Peyer's patch (tissue), 4 donors: ENCODE measurements at regions not wholly inside any gene's neighbourhood (a gene's known extent, or its start where the extent isn't known, plus 50 kb on each side); places are given as distances from the start of the nearest gene placed in this dataset.

Source experiments
- DNase-seq, 3 donors: peaks; one replicate each; pipeline ENCODE4 v3.0.0-alpha.2; 2017 to 2019
- H3K27ac ChIP-seq, 4 donors: fragments of 200-600 bp; sonication (generic); one replicate each; pipeline ENCODE4 v1.5.1; 2016 to 2019
- H3K27me3 ChIP-seq, 2 donors: fragments of 200-600 bp; sonication (generic); one replicate each; pipeline ENCODE4 v1.5.1; 2019
- H3K36me3 ChIP-seq, 3 donors: fragments of 200-600 bp; sonication (generic); one replicate each; pipeline ENCODE4 v1.5.1; 2016 to 2019
- H3K4me1 ChIP-seq, 4 donors: fragments of 200-600 bp; sonication (generic); one replicate each; pipeline ENCODE4 v1.5.1; 2016 to 2019
- H3K4me3 ChIP-seq, 4 donors: fragments of 200-600 bp; sonication (generic); 1 replicate in 3 of 4; 2 replicates in 1 of 4; pipeline ENCODE4 v1.5.1; 2016 to 2019; ENCODE audit warnings: mild to moderate bottlenecking in 1 of 4
- H3K9me3 ChIP-seq, 4 donors: fragments of 200-600 bp; sonication (generic); one replicate each; pipeline ENCODE4 v1.5.1; 2016 to 2019; ENCODE audit warnings: mild to moderate bottlenecking in 1 of 4
- CTCF ChIP-seq, 6 experiments: fragments of 450-650 bp in 4 of 6; fragments of 200-600 bp in 2 of 6; sonication (generic) in 1 of 6; IDR thresholded peaks; one replicate each; pipeline ENCODE4 v1.5.1; 2017 to 2019; ENCODE audit warnings: antibody characterized with exemption in 6 of 6, mild to moderate bottlenecking in 3 of 6, moderate library complexity in 1 of 6
- POLR2A ChIP-seq, 2 donors: fragments of 450-650 bp; IDR thresholded peaks; one replicate each; pipeline ENCODE4 v1.5.1; 2017; ENCODE audit warnings: antibody characterized with exemption in 2 of 2, mild to moderate bottlenecking in 2 of 2, moderate library complexity in 2 of 2

GRCh38 chr14:98512501-98513251 lies 759.3 kb downstream of the BCL11B start:
- Histone ChIP-seq H3K9me3 (no peaks in the 10 kb centered on the region), H3K36me3 (no peaks in the 10 kb centered on the region), H3K27me3 (no peaks in the 10 kb centered on the region), H3K4me1 (no peaks in the 10 kb centered on the region), H3K27ac (no peak overlapping the region), H3K4me3 (no peak overlapping the region)
- DNase-seq, result no peak
- TF ChIP-seq POLR2A (IDR thresholded peaks at IDR 0.05) (no peak), CTCF (IDR thresholded peaks at IDR 0.05) (no peak)

DNA sequence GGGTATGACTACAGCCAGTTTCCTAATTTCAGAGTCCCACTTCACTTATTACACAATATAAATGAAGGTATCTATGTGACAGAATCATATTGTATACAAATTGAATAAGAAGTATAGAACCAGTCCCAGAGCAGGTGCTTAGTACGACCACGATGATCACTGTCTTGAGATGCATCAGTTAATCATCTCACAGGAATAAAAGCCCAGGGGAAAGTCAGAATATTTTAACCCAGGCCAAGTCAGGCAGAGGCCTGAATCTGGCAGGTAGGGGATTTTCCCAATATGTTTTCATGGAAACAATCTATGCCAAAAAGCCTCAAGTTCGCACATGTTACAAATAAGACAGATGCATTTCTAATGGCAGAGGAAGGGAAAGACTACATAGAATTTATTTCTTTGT lies 758.4 kb downstream of the BCL11B start:
- TF ChIP-seq POLR2A (IDR thresholded peaks at IDR 0.05) (no peak), CTCF (IDR thresholded peaks at IDR 0.05) (no peak)
- H3K36me3 ChIP-seq, result no peaks in the 10 kb centered on the region
- no peak overlapping the region for H3K4me3 ChIP-seq
- DNase-seq, result no peak
- no peaks in the 10 kb centered on the region for H3K27me3 ChIP-seq
- no peaks in the 10 kb centered on the region for H3K4me1 ChIP-seq
- H3K27ac ChIP-seq, result no peak overlapping the region
- H3K9me3 ChIP-seq, result no peaks in the 10 kb centered on the region

- Histone ChIP-seq H3K27me3 (no peaks in the 10 kb centered on the region), H3K4me3 (no peak overlapping the region), H3K36me3 (no peaks in the 10 kb centered on the region), H3K9me3 (no peaks in the 10 kb centered on the region), H3K4me1 (no peaks in the 10 kb centered on the region), H3K27ac (no peak overlapping the region)
- no peak for DNase-seq
- TF ChIP-seq CTCF (IDR thresholded peaks at IDR 0.05), result no peak
- TF ChIP-seq POLR2A (IDR thresholded peaks at IDR 0.05), result no peak
These were observed 758.0 kb downstream of the BCL11B start for GRCh38 chr14:98514016-98514415.

- no peaks in the 10 kb centered on the region for H3K36me3 ChIP-seq
- H3K27ac ChIP-seq, result no peak overlapping the region
- H3K4me3 ChIP-seq, result no peak overlapping the region
- H3K9me3 ChIP-seq, result no peaks in the 10 kb centered on the region
- H3K4me1 ChIP-seq, result no peaks in the 10 kb centered on the region
- H3K27me3 ChIP-seq, result no peaks in the 10 kb centered on the region
- TF ChIP-seq CTCF (IDR thresholded peaks at IDR 0.05) (no peak), POLR2A (IDR thresholded peaks at IDR 0.05) (no peak)
- DNase-seq, result no peak
These were observed 735.7 kb downstream of the BCL11B start for GRCh38 chr14:98536256-98536655.

DNA sequence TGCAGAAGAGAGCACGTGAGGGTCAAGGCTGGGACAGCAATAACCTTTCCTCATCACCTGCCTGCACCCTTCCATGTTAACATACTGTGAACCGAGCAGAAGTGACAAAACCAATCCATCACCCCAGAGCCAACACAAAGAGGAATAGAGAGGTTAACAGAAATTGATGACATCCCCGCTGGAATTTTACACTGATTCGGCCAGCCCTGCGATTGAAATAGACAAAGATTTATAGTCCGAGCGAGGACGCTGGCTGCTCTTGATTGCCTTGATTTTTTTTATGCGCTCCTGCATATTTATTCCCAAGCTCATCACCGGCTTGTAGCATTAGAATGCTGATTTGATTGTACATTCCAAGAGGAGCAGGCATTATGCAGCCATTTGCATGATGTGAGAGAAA lies 729.7 kb downstream of the BCL11B start:
- Histone ChIP-seq H3K27me3 (no peaks in the 10 kb centered on the region), H3K4me3 (no peak overlapping the region), H3K4me1 (no peaks in the 10 kb centered on the region), H3K27ac (no peak overlapping the region), H3K36me3 (no peaks in the 10 kb centered on the region), H3K9me3 (no peaks in the 10 kb centered on the region)
- no peak for DNase-seq
- no peak for TF ChIP-seq POLR2A (IDR thresholded peaks at IDR 0.05)
- no peak for TF ChIP-seq CTCF (IDR thresholded peaks at IDR 0.05)

DNA sequence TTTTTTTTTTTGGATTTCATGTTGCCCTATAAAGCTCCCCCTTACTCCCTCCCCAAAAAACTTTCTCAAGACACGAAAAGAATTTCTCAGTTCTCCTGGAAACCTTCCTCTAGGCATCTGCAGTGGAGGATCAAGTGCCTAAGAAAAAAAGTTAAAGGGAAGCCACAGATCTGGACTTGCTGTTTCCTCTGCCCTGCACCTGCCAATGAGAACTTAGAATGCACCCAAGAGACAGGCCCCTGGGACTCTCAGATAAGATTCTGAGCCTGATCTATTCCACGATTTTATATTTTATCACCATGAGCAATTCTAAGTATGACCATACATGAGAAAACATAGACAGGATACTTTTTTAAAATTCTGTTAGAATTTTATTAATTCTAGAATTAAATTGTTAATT lies 728.9 kb downstream of the BCL11B start:
- H3K27ac ChIP-seq, result no peak overlapping the region
- TF ChIP-seq POLR2A (IDR thresholded peaks at IDR 0.05), result no peak
- no peak for TF ChIP-seq CTCF (IDR thresholded peaks at IDR 0.05)
- no peaks in the 10 kb centered on the region for H3K9me3 ChIP-seq
- H3K4me1 ChIP-seq, result no peaks in the 10 kb centered on the region
- no peak for DNase-seq
- no peak overlapping the region for H3K4me3 ChIP-seq
- no peaks in the 10 kb centered on the region for H3K27me3 ChIP-seq
- no peaks in the 10 kb centered on the region for H3K36me3 ChIP-seq
